H9 (cell line): ENCODE measurements at regions not wholly inside any gene's neighbourhood (a gene's known extent, or its start where the extent isn't known, plus 50 kb on each side); places are given as distances from the start of the nearest gene placed in this dataset.

Experiments
- DNase-seq: peaks from one replicate; pipeline ENCODE4 v3.0.0-alpha.2; 2017
- H2AFZ ChIP-seq: one replicate; pipeline ENCODE4 v1.6.1; 2013; ENCODE audit warnings: mild to moderate bottlenecking, low read length, control low read depth, moderate library complexity
- H2AK5ac ChIP-seq: 2 replicates; pipeline ENCODE4 v1.6.1; 2013; ENCODE audit warnings: low read length, control low read depth, mixed read lengths; ENCODE audit not compliant: insufficient read length
- H2BK120ac ChIP-seq: one replicate; pipeline ENCODE4 v1.6.1; 2013; ENCODE audit warnings: low read depth, mild to moderate bottlenecking, low read length, control low read depth, inconsistent platforms; ENCODE audit not compliant: poor library complexity, severe bottlenecking
- H2BK12ac ChIP-seq: 2 replicates; pipeline ENCODE4 v1.6.1; 2013; ENCODE audit warnings: low read length, control low read depth, mixed read lengths, low read depth; ENCODE audit not compliant: insufficient read length
- H2BK15ac ChIP-seq: 2 replicates; pipeline ENCODE4 v1.6.1; 2013; ENCODE audit warnings: low read depth, low read length, control low read depth
- H2BK20ac ChIP-seq: one replicate; pipeline ENCODE4 v1.6.1; 2013; ENCODE audit warnings: low read depth, mild to moderate bottlenecking, low read length, control low read depth, inconsistent platforms; ENCODE audit not compliant: poor library complexity, severe bottlenecking
- H2BK5ac ChIP-seq: 2 replicates; pipeline ENCODE4 v1.6.1; 2013; ENCODE audit warnings: low read length, control low read depth, mixed read lengths; ENCODE audit not compliant: insufficient read length
- H3K14ac ChIP-seq: 2 replicates; pipeline ENCODE4 v1.6.1; 2013; ENCODE audit warnings: low read length, control low read depth; ENCODE audit not compliant: insufficient read depth
- H3K18ac ChIP-seq: 2 replicates; pipeline ENCODE4 v1.6.1; 2013; ENCODE audit warnings: low read depth, mild to moderate bottlenecking, mixed read lengths, low read length, control low read depth; ENCODE audit not compliant: insufficient read length
- H3K23ac ChIP-seq: 2 replicates; pipeline ENCODE4 v1.6.1; 2013; ENCODE audit warnings: low read length, control low read depth, mixed read lengths, low read depth; ENCODE audit not compliant: insufficient read length
- H3K23me2 ChIP-seq: 2 replicates; pipeline ENCODE4 v1.6.1; 2013; ENCODE audit warnings: low read depth, mild to moderate bottlenecking, mixed read lengths, low read length, control low read depth; ENCODE audit not compliant: insufficient read length, poor library complexity, severe bottlenecking
- H3K27ac ChIP-seq: 2 replicates; pipeline ENCODE4 v1.5.1; 2013; ENCODE audit warnings: low read length, control low read depth, mixed read lengths, low read depth; ENCODE audit not compliant: insufficient read length
- H3K27me3 ChIP-seq: 2 replicates; pipeline ENCODE4 v1.6.1; 2013; ENCODE audit warnings: low read length, control low read depth, inconsistent platforms; ENCODE audit not compliant: insufficient read depth
- H3K4ac ChIP-seq: 2 replicates; pipeline ENCODE4 v1.6.1; 2013; ENCODE audit warnings: low read depth, mild to moderate bottlenecking, control low read depth, inconsistent platforms, low read length, moderate library complexity
- H3K4me1 ChIP-seq: 2 replicates; pipeline ENCODE4 v1.6.1; 2013; ENCODE audit warnings: low read length, control low read depth, inconsistent platforms; ENCODE audit not compliant: insufficient read depth
- H3K4me2 ChIP-seq: 2 replicates; pipeline ENCODE4 v1.6.1; 2013; ENCODE audit warnings: low read length, control low read depth, mixed read lengths; ENCODE audit not compliant: insufficient read length, insufficient read depth
- H3K56ac ChIP-seq: 2 replicates; pipeline ENCODE4 v1.6.1; 2013; ENCODE audit warnings: low read depth, mild to moderate bottlenecking, mixed read lengths, low read length, control low read depth; ENCODE audit not compliant: insufficient read length
- H3K79me1 ChIP-seq: 2 replicates; pipeline ENCODE4 v1.6.1; 2013; ENCODE audit warnings: low read depth, mild to moderate bottlenecking, moderate library complexity, low read length, control low read depth, inconsistent platforms; ENCODE audit not compliant: insufficient read depth, poor library complexity, severe bottlenecking
- H3K79me2 ChIP-seq: 2 replicates; pipeline ENCODE4 v1.6.1; 2013; ENCODE audit warnings: low read length, control low read depth, inconsistent platforms; ENCODE audit not compliant: insufficient read depth
- H3K9ac ChIP-seq: 2 replicates; pipeline ENCODE4 v1.6.1; 2013; ENCODE audit warnings: low read length, control low read depth, mixed read lengths; ENCODE audit not compliant: insufficient read length; ENCODE audit errors: extremely low read depth
- H3K9me3 ChIP-seq: one replicate; pipeline ENCODE4 v1.6.1; 2013; ENCODE audit warnings: low read depth, low read length, inconsistent platforms; ENCODE audit not compliant: control insufficient read depth
- H3T11ph ChIP-seq: one replicate; pipeline ENCODE4 v1.6.1; 2013; ENCODE audit warnings: mild to moderate bottlenecking, low read length, control low read depth, inconsistent platforms
- H4K20me1 ChIP-seq: one replicate; pipeline ENCODE4 v1.6.1; 2013; ENCODE audit not compliant: control insufficient read depth, insufficient read length, insufficient read depth
- H4K5ac ChIP-seq: 2 replicates; pipeline ENCODE4 v1.6.1; 2013; ENCODE audit warnings: low read depth, mild to moderate bottlenecking, mixed read lengths, low read length, control low read depth; ENCODE audit not compliant: insufficient read length
- H4K8ac ChIP-seq: replicated peaks from 2 replicates; pipeline ENCODE4 v1.6.1; 2013; ENCODE audit warnings: low read length, control low read depth, mixed read lengths, low read depth; ENCODE audit not compliant: insufficient read length
- H4K91ac ChIP-seq: 2 replicates; pipeline ENCODE4 v1.6.1; 2013; ENCODE audit warnings: low read depth, mild to moderate bottlenecking, moderate library complexity, mixed read lengths, low read length, control low read depth; ENCODE audit not compliant: insufficient read length
- H3K27ac Mint-ChIP-seq, 3 experiments: 2 replicates in 2 of 3; 3 replicates in 1 of 3; pipeline ENCODE4 v1.8.0; 2020 to 2021; ENCODE audit warnings: mixed read lengths in 3 of 3, mild to moderate bottlenecking in 1 of 3, moderate library complexity in 1 of 3
- H3K27me3 Mint-ChIP-seq: 2 replicates; pipeline ENCODE4 v1.8.0; 2021; ENCODE audit warnings: low read depth, mild to moderate bottlenecking, moderate library complexity, mixed read lengths
- H3K36me3 Mint-ChIP-seq, 3 experiments: 2 replicates in 2 of 3; 3 replicates in 1 of 3; pipeline ENCODE4 v1.8.0; 2020 to 2021; ENCODE audit warnings: low read depth in 3 of 3, mixed read lengths in 3 of 3; ENCODE audit not compliant: insufficient read depth in 1 of 3
- H3K4me1 Mint-ChIP-seq, 2 experiments: 2 replicates each; pipeline ENCODE4 v1.8.0; 2020; ENCODE audit warnings: mixed read lengths in 2 of 2
- H3K4me3 Mint-ChIP-seq, 2 experiments: 2 replicates in 1 of 2; 3 replicates in 1 of 2; pipeline ENCODE4 v1.8.0; 2020 to 2021; ENCODE audit warnings: mild to moderate bottlenecking in 2 of 2, mixed read lengths in 2 of 2, moderate library complexity in 1 of 2
- H3K9me3 Mint-ChIP-seq, 2 experiments: 2 replicates in 1 of 2; 3 replicates in 1 of 2; pipeline ENCODE4 v1.8.0; 2020; ENCODE audit warnings: mild to moderate bottlenecking in 2 of 2, mixed read lengths in 2 of 2, moderate library complexity in 1 of 2
- CTCF ChIP-seq: fragments of 200-600 bp; sonication (generic); conservative IDR thresholded peaks from 3 replicates; pipeline ENCODE4 v1.8.0; 2021; ENCODE audit warnings: antibody characterized with exemption, mild to moderate bottlenecking
- WGBS: extraction: QIAGEN DNeasy Blood & Tissue Kit; methylation state at CpG from one replicate; pipeline ENCODE4 v1.1.7; 2013; ENCODE audit warnings: missing lambda C conversion rate, low lambda C conversion rate, mixed read lengths; ENCODE audit not compliant: insufficient read length; ENCODE audit errors: extremely low coverage; 5-methylcytosine and 5-hydroxymethylcytosine counted together

GRCh38 chr3:55330756-55331155 is 156.3 kb downstream of the WNT5A start:
- Histone ChIP-seq H2AK5ac (no peak overlapping the region), H2BK5ac (no peak overlapping the region), H2BK12ac (no peak overlapping the region), H3K9me3 (no peaks in the 10 kb centered on the region), H3K27ac (no peak overlapping the region), H2AFZ (no peak overlapping the region), H3K27me3 (no peaks in the 10 kb centered on the region), H4K5ac (no peak overlapping the region), H3K79me2 (no peaks in the 10 kb centered on the region), H3K79me1 (no peaks in the 10 kb centered on the region), H3K18ac (no peak overlapping the region), H3K4me2 (no peak overlapping the region), H3K4ac (no peak overlapping the region), H4K8ac (no peak overlapping the region), H3T11ph (no peak overlapping the region), H2BK20ac (no peak overlapping the region), H3K14ac (no peak overlapping the region), H2BK120ac (no peak overlapping the region), H3K23ac (no peak overlapping the region), H4K20me1 (no peaks in the 10 kb centered on the region), H3K23me2 (no peaks in the 10 kb centered on the region), H3K4me1 (no peaks in the 10 kb centered on the region), H3K9ac (no peak overlapping the region), H4K91ac (no peak overlapping the region), H3K56ac (no peak overlapping the region), H2BK15ac (no peak overlapping the region)
- H3K4me3 Mint-ChIP-seq: no peak overlapping the region
- H3K27me3 Mint-ChIP-seq: no peaks in the 10 kb centered on the region
- no peak for DNase-seq
- WGBS: no CpG with 5 or more reads among the region's 3 CpGs
- H3K4me1 Mint-ChIP-seq: peaks cover 6 to 9% of the 10 kb centered on the region in 2 experiments; a peak in 3 of 4 replicates
- peaks cover 0 to 3% of the 10 kb centered on the region in 2 experiments; a peak in 1 of 5 replicates for H3K9me3 Mint-ChIP-seq
- TF ChIP-seq CTCF: no peak
- H3K27ac Mint-ChIP-seq: no peak overlapping the region
- H3K36me3 Mint-ChIP-seq: no peaks in the 10 kb centered on the region
